Spinal cord (tissue), 9 donors: ENCODE measurements at regions not wholly inside any gene's neighbourhood (a gene's known extent, or its start where the extent isn't known, plus 50 kb on each side); places are given as distances from the start of the nearest gene placed in this dataset.

Experiments used
- DNase-seq, 6 donors: peaks; one replicate each; pipeline versions ENCODE4 v3.0.0 to v3.0.0-alpha.2; 2013 to 2015; ENCODE audit warnings: low spot score in 6 of 6, low read depth in 4 of 6
- H3K27ac ChIP-seq: one replicate; pipeline ENCODE4 v1.5.1; 2013; ENCODE audit warnings: low read depth, low read length, control low read depth
- H3K27me3 ChIP-seq: one replicate; pipeline ENCODE4 v1.6.1; 2013; ENCODE audit warnings: low read length; ENCODE audit not compliant: control insufficient read depth, insufficient read depth
- H3K36me3 ChIP-seq: one replicate; pipeline ENCODE4 v1.6.1; 2013; ENCODE audit warnings: low read length; ENCODE audit not compliant: control insufficient read depth, insufficient read depth
- H3K4me1 ChIP-seq: one replicate; pipeline ENCODE4 v1.6.1; 2013; ENCODE audit warnings: low read length; ENCODE audit not compliant: control insufficient read depth, insufficient read depth
- H3K4me3 ChIP-seq: one replicate; pipeline ENCODE4 v1.5.1; 2013; ENCODE audit warnings: low read depth, low read length, control low read depth
- H3K9me3 ChIP-seq: one replicate; pipeline ENCODE4 v1.6.1; 2013; ENCODE audit warnings: low read length; ENCODE audit not compliant: control insufficient read depth, insufficient read depth
- WGBS: methylation state at CpG from one replicate; pipeline ENCODE4 v1.1.5; 2013; ENCODE audit warnings: missing lambda C conversion rate; ENCODE audit not compliant: insufficient coverage; 5-methylcytosine and 5-hydroxymethylcytosine counted together
- donor health status: healthy.

- H3K27me3 ChIP-seq, result no peaks in the 10 kb centered on the region
- no peak overlapping the region for H3K4me3 ChIP-seq
- no peaks in the 10 kb centered on the region for H3K9me3 ChIP-seq
- H3K27ac ChIP-seq, result no peak overlapping the region
- no peak for DNase-seq
- H3K4me1 ChIP-seq, result no peaks in the 10 kb centered on the region
- no peaks in the 10 kb centered on the region for H3K36me3 ChIP-seq
- WGBS, result 100% methylated on average over 3 of the region's 9 CpGs
Measured at GRCh38 chr2:190792956-190793888, 87.4 kb upstream of the GLS start.

GRCh38 chr2:190794377-190794776 is 86.2 kb upstream of the GLS start:
- WGBS, result 100% methylated on average over 4 of the region's 6 CpGs
- Histone ChIP-seq H3K27ac (no peak overlapping the region), H3K4me3 (no peak overlapping the region), H3K27me3 (no peaks in the 10 kb centered on the region), H3K9me3 (no peaks in the 10 kb centered on the region), H3K36me3 (no peaks in the 10 kb centered on the region), H3K4me1 (no peaks in the 10 kb centered on the region)
- DNase-seq, result no peak

- Histone ChIP-seq H3K9me3 (no peaks in the 10 kb centered on the region), H3K27me3 (no peaks in the 10 kb centered on the region), H3K4me3 (no peak overlapping the region), H3K27ac (no peak overlapping the region), H3K4me1 (no peaks in the 10 kb centered on the region), H3K36me3 (no peaks in the 10 kb centered on the region)
- DNase-seq, result no peak
Measured at GRCh38 chr2:190794790-190795189, 85.8 kb upstream of the GLS start.

GRCh38 chr2:190795686-190796085 is 84.9 kb upstream of the GLS start:
- Histone ChIP-seq H3K36me3 (no peaks in the 10 kb centered on the region), H3K4me3 (no peak overlapping the region), H3K4me1 (no peaks in the 10 kb centered on the region), H3K27me3 (no peaks in the 10 kb centered on the region), H3K9me3 (no peaks in the 10 kb centered on the region), H3K27ac (no peak overlapping the region)
- DNase-seq, result no peak

GRCh38 chr2:190799999-190800398 is 80.6 kb upstream of the GLS start:
- H3K4me3 ChIP-seq, result no peak overlapping the region
- H3K4me1 ChIP-seq, result no peaks in the 10 kb centered on the region
- H3K9me3 ChIP-seq, result no peaks in the 10 kb centered on the region
- no peak for DNase-seq
- no peaks in the 10 kb centered on the region for H3K36me3 ChIP-seq
- no peaks in the 10 kb centered on the region for H3K27me3 ChIP-seq
- H3K27ac ChIP-seq, result no peak overlapping the region

GRCh38 chr2:190800528-190800927 is 80.1 kb upstream of the GLS start:
- Histone ChIP-seq H3K27ac (no peak overlapping the region), H3K4me3 (no peak overlapping the region), H3K36me3 (no peaks in the 10 kb centered on the region), H3K9me3 (no peaks in the 10 kb centered on the region), H3K4me1 (no peaks in the 10 kb centered on the region), H3K27me3 (no peaks in the 10 kb centered on the region)
- WGBS, result no CpG with 5 or more reads among the region's 1 CpG
- no peak for DNase-seq

GRCh38 chr2:190802129-190802528 is 78.5 kb upstream of the GLS start:
- Histone ChIP-seq H3K36me3 (no peaks in the 10 kb centered on the region), H3K27me3 (no peaks in the 10 kb centered on the region), H3K9me3 (no peaks in the 10 kb centered on the region), H3K27ac (no peak overlapping the region), H3K4me1 (no peaks in the 10 kb centered on the region), H3K4me3 (no peak overlapping the region)
- WGBS, result no CpG with 5 or more reads among the region's 3 CpGs
- peak in 1 of 6 donors; percentile 68 for DNase-seq

GRCh38 chr2:190802626-190803209 is 77.9 kb upstream of the GLS start:
- Histone ChIP-seq H3K4me1 (no peaks in the 10 kb centered on the region), H3K27ac (no peak overlapping the region), H3K4me3 (no peak overlapping the region), H3K9me3 (no peaks in the 10 kb centered on the region), H3K27me3 (no peaks in the 10 kb centered on the region), H3K36me3 (no peaks in the 10 kb centered on the region)
- no CpG with 5 or more reads among the region's 1 CpG for WGBS
- DNase-seq, result no peak

- Histone ChIP-seq H3K9me3 (no peaks in the 10 kb centered on the region), H3K4me1 (no peaks in the 10 kb centered on the region), H3K36me3 (no peaks in the 10 kb centered on the region), H3K27ac (no peak overlapping the region), H3K27me3 (no peaks in the 10 kb centered on the region), H3K4me3 (no peak overlapping the region)
- peak in 4 of 6 donors; percentile 31 to 83 (median 53) for DNase-seq
- 80% methylated on average over 1 of the region's 5 CpGs for WGBS
Measured at GRCh38 chr2:190804182-190804795, 76.3 kb upstream of the GLS start.

- H3K4me3 ChIP-seq, result no peak overlapping the region
- H3K9me3 ChIP-seq, result no peaks in the 10 kb centered on the region
- H3K27ac ChIP-seq, result no peak overlapping the region
- DNase-seq, result no peak
- H3K27me3 ChIP-seq, result no peaks in the 10 kb centered on the region
- no peaks in the 10 kb centered on the region for H3K4me1 ChIP-seq
- 100% methylated on average over 1 of the region's 1 CpG for WGBS
- H3K36me3 ChIP-seq, result no peaks in the 10 kb centered on the region
Measured at GRCh38 chr2:190805126-190805525, 75.5 kb upstream of the GLS start.
